ENCODE measurements at regions not wholly inside any gene's neighbourhood (a gene's known extent, or its start where the extent isn't known, plus 50 kb on each side); places are given as distances from the start of the nearest gene placed in this dataset.
"Not testable (repeated sequence)": the region's sequence is repeated elsewhere in the genome, so short reads cannot be mapped to it uniquely, and the experiment has no call there.

- DNase-seq = peak; percentile 30
Observed at GRCh38 chr10:28393956-28394568, 91.2 kb upstream of the MPP7 start.

GRCh38 chr10:28396331-28396730, 93.5 kb upstream of the MPP7 start:
- DNase-seq = no peak

- DNase-seq = no peak
Observed at GRCh38 chr10:28397229-28397628, 94.4 kb upstream of the MPP7 start.

DNA sequence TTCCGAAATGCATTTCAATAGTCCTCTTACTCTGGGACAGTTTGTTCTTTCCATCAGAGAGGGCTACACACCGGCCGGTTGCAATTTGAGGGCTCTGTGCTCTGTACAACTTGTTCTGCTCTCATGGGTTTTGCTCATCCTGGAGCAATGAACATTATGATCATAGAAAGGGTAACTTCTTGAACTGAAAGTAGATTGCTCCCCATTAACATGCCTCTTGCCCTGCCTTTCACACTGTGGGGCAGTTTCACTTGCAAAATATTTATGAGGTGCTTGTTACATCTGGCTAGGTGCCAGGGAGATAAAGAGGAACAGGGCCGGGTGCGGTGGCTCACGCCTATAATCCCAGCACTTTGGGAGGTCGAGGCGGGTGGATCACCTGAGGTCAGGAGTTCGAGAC, 97.3 kb upstream of the MPP7 start:
- DNase-seq = no peak

DNA sequence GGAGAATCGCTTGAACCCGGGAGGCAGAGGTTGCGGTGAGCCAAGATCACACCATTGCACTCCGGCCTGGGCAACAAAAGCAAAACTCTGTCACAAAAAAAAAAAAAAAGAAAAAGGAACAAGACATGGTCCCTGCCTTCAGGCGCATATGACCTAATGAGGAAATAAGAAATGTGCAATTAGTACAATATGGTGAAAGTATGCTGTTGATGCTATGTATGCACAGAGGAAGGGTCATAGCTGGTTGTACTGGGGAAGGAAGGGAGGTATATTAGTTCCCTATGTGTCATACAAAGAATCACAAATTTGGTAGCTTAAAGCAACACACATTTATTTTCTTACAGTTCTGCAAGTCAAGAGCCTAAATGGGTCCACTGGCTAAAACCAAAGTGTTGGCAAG, 97.8 kb upstream of the MPP7 start:
- no peak for DNase-seq

- DNase-seq = not testable (repeated sequence)
Observed at GRCh38 chr10:28402611-28403073, 99.8 kb upstream of the MPP7 start.

- DNase-seq = no peak
Observed at GRCh38 chr10:28403090-28403489, 100.2 kb upstream of the MPP7 start.

DNA sequence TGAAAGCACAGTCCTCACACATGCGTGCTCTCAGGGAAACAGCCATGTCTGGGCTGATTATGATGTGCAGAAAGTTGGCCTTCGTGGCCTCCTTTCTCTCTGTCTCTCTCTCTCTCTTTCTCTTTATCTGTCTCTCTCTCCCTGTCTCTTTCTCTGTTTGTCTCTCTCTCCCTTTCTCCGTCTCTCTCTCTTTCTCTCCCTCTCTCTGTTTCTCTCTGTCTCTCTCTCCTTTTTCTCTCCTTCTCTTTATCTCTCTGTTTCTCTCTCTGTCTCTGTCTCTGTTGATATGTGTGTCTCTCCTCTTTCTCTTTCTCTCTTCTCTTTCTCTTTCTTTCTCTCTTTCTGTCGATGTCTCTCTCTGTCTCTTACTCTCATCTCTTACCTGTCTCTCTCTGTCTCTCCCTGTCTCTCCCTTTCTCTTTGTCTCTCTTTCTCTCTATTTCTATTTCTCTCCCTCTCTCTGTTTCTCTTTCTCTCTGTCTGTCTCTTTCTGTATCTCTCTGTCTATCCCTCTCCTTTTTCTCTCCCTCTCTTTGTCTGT, 105.4 kb upstream of the MPP7 start:
- no peak for DNase-seq

DNA sequence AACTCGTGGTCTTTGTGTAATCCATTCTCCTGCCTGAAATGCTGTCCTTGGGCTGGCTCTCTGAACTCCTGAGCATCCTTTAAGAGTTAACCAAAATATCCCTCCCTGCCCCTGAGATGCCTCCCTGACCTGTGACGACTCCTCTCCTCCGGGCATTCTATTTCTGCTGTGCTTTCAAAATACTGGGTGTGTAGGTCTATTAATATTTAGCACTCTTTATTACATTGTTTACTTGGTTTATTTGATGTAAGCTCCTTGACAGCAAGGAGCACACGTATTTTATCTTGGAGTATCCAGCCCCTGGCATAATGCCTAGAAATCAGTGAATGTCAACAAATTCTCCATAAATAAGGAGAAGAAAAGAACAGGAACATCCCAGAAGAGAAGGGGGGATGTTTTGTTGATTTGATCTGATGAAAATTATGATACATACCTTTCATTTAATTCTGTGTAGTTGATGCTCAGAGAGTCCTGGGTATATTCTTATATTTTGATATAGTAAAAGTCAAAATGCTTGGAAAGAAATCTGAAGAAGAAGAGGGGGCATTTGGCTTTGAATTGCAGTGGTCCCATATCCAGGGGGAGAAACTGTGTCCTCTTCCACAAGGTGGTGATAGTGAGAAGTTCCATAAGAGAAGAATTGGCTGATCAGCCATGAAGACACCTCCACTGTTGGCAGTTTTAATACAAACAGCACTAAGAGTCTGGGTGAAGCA, 107.7 kb upstream of the MPP7 start:
- no peak for DNase-seq

- no peak for DNase-seq
Observed at GRCh38 chr10:28411136-28411460, 108.2 kb upstream of the MPP7 start.

DNA sequence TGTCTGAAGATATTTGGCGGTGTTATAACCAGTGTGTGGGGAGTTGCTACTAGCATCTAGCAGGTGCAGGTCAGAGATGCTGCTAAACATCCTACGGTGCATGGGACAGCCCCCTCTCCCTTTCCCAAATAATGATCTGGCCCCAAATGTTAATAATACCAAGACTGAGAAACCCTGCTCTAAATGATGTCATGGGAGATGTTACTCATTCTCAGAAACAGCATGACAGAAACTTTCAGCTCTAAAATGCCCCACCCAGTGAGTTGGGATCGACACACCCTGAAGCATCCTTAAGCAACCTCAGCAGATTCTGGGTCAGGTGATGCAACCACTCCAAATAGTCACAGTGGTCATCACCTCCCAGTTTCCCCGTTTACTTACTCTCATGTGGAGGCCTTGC, 108.8 kb upstream of the MPP7 start:
- no peak for DNase-seq

- no peak for DNase-seq
Observed at GRCh38 chr10:28418069-28418468, 114.8 kb upstream of the WAC start.

DNA sequence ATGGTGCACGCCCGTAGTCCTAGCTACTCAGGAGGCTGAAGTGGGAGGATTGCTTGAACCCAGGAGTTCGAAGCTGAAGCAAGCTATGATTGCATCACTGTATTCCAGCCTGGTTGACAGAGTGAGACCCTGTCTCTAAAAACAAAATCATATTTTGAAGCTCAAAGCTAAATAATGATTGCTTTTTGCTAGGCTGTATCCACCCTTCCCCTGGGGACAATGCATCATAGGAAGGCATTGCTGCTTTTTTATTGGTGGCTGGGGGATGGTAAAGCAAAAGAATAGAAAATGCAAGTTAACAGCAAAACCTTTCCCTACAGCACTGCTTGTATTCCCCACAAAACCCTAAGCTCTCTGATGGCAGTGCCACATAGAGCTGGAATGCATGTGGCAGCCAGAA, 107.5 kb upstream of the WAC start:
- no peak for DNase-seq

DNA sequence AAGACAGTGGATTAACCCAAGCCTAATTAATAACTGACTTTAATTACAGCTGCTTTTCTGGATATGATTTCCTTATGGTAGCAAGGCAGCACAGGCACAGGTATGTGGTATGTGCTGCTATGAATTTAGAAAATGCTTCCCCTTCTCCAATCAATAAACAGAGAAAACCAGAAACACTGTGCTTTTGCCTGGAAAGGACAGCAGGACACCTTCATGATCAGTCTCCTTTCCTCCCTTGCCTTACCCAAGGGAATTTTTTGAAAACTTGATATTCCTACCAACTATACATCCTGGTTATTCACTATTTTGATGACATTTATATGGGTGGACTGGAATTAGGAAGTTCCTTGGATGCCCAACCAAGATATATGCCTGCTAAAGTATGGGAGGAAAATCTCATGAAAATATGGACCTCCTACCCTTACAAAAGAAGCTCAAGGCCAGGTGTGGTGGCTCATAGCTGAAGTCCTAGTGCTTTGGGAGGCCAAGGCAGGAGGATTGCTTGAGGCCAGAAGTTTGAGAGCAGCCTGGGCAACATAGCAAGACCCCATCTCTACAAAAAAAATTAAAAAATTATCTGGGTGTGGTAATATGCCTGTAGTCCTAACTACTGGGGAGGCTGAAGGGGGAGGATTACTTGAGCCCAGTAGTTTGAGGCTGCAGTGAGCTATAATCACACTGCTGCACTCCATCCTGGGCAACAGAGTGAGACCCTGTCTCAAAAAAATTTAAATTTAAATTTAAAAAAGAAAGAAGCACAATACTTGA, 106.3 kb upstream of the WAC start:
- no peak for DNase-seq

- DNase-seq = no peak
Observed at GRCh38 chr10:28427376-28427775, 105.5 kb upstream of the WAC start.

DNA sequence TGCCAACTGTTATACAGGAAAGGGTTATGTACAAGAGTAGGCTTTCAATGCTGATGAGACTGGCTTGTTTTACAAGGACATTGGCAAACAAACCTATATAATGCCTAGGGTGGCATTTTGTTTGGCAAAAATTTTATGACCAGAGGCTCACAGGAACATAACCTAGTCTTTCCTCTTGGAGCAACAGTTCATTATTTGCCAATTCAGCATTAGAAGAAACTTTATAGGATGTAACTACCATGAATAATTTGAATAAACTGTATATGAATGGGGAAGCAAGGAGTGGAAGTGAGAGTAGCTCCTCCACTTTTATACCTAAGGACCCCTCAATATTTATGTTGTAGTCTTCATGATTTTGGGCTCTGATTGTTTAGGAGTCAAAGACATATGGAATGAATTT, 103.9 kb upstream of the WAC start:
- DNase-seq = no peak

- no peak for DNase-seq
Observed at GRCh38 chr10:28429573-28430216, 103.2 kb upstream of the WAC start.

- DNase-seq = no peak
Observed at GRCh38 chr10:28431139-28431538, 101.8 kb upstream of the WAC start.

- DNase-seq = peak; percentile 5
Observed at GRCh38 chr10:28432210-28432676, 100.7 kb upstream of the WAC start.

- no peak for DNase-seq
Observed at GRCh38 chr10:28434063-28434462, 98.9 kb upstream of the WAC start.

DNA sequence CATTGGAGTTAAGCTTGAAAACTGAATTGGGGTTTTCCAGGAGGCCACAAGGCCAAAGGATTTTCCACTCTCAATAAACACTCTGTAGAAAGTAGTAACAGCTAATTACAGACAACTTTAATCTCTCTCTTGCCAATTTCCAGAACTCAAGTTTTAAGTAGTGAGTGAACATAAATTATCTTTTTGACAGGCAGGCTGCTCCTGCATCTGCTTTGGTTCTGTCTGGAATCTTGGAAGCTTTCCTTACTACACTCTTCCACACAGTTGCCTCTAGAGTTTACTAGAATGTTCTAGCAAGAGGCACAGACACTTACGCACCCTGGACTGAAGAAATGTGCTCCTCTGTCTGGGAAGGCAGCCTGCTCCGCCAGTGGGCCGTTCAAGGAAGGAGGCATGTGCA, 90.5 kb upstream of the WAC start:
- no peak for DNase-seq

- no peak for DNase-seq
Observed at GRCh38 chr10:28444031-28444430, 88.9 kb upstream of the WAC start.

DNA sequence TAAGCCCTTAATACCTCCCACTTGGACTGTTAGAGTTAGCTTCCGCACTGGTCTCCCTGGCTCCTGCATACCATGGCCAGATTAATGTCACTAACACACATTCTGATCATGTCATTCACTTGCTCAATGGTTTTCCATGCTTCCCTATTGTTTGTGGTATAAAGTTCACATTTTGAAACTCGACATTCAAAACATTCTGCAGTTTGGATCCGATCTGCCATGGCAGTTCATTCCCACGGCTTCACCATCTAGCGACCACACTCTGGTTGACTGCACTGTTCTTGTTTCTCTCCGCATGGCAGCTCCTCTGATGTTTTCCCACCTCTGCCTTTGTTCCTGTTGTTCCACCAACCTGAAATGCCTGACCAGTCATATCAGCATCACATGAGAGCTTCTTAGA, 87.4 kb upstream of the WAC start:
- no peak for DNase-seq

Data from DMS153 (cell line).